A673 (cell line): ENCODE measurements at regions not wholly inside any gene's neighbourhood (a gene's known extent, or its start where the extent isn't known, plus 50 kb on each side); places are given as distances from the start of the nearest gene placed in this dataset.

Experiments used
- CTCF ChIP-seq: fragments of 300-800, 200-600 bp; sonication (generic); conservative IDR thresholded peaks from 2 replicates; pipeline ENCODE4 v1.5.1; 2017; ENCODE audit warnings: low read depth, mild to moderate bottlenecking, antibody characterized with exemption, low read length, moderate library complexity, mixed read lengths
- EZH2 ChIP-seq: fragments of 200-600 bp; sonication (generic); IDR thresholded peaks from 2 replicates; pipeline ENCODE4 v1.6.1; 2017; ENCODE audit warnings: borderline replicate concordance, low read depth, mild to moderate bottlenecking, mixed read lengths, antibody characterized with exemption, low read length; ENCODE audit not compliant: poor library complexity, severe bottlenecking

GRCh38 chr12:19633641-19634040, 194.3 kb downstream of the AEBP2 start:
- TF ChIP-seq CTCF = no peak
- no peak for TF ChIP-seq EZH2
